Occipital lobe (tissue), 1 donor: ENCODE measurements at regions not wholly inside any gene's neighbourhood (a gene's known extent, or its start where the extent isn't known, plus 50 kb on each side); places are given as distances from the start of the nearest gene placed in this dataset.
"Not testable (repeated sequence)": the region's sequence is repeated elsewhere in the genome, so short reads cannot be mapped to it uniquely, and the experiment has no call there.

Experiments used
- DNase-seq: peaks from one replicate; lab custom pipeline; 2025; lab: John Stamatoyannopoulos, UW

- no peak for DNase-seq
Observed at GRCh38 chr3:153734777-153735551, 386.2 kb upstream of the ARHGEF26 start.

DNA sequence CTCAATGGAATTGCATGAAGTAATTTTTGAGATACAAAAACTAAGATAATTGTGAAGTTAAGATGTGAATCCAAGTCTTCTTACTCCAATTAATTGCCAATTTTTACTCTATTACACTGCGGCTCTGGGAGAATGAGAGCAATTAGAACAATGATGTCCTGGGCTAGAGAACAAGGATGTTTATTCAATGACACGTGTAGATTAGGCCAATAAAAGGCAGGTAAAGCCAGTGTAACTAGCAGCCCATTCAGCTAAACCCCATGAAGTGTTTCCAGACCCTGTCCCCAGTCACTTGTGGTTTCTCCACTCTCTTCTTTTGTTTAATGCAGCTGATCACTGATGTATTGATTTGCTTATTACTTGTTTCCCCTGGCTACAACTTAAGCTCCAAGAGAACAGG lies 381.1 kb upstream of the ARHGEF26 start:
- DNase-seq: no peak

GRCh38 chr3:153744889-153745288 lies 376.3 kb upstream of the ARHGEF26 start:
- DNase-seq: no peak

- DNase-seq: no peak
Observed at GRCh38 chr3:153746211-153746610, 375.0 kb upstream of the ARHGEF26 start.

DNA sequence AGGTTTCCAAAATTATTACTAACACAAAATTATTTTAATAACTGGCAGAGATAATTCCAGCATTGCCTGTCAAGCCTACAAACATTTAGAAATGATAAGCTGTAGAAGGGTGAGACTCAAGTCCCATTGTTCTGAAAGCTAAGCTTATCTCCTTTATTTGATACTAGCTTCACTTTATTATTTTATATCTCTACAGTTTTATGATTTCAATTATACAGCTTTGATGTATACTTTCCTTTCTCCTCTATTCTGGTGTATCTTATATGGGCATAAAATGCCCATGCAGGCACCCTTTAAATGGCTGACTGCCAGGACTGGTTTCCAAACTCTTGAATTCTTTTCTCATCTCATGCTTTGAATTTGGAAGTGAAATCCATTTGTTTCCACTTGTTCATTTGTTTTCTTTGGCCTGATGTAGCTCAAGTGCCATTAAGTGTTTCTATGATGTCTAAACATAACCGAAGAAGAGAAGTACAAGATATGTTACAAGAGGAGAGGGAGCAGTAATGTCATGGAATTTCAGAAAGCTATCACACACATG lies 372.1 kb upstream of the ARHGEF26 start:
- no peak for DNase-seq

GRCh38 chr3:153752405-153753027 lies 368.7 kb upstream of the ARHGEF26 start:
- DNase-seq: no peak

- DNase-seq: no peak
Observed at GRCh38 chr3:153753035-153753434, 368.2 kb upstream of the ARHGEF26 start.

GRCh38 chr3:153756816-153757215 lies 364.4 kb upstream of the ARHGEF26 start:
- no peak for DNase-seq

GRCh38 chr3:153757839-153758238 lies 363.4 kb upstream of the ARHGEF26 start:
- no peak for DNase-seq

DNA sequence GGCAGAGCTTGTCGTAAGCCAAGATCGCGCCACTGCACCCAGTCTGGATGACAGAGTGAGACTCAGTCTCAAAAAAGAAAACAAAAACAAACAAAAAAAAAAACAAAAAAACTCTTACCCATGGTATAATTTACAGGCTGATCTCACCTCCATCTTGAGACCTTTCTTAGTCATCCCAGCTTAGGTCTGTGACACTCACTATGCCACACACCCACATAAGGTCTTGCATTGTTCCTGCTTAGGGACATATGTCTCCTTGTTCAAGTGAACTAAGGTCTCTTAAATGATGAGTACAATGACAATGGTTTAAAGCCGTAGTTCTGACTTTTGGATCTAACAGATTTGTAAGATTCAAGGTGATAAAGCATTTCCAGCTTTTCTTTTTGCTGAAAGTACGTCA lies 360.2 kb upstream of the ARHGEF26 start:
- no peak for DNase-seq

DNA sequence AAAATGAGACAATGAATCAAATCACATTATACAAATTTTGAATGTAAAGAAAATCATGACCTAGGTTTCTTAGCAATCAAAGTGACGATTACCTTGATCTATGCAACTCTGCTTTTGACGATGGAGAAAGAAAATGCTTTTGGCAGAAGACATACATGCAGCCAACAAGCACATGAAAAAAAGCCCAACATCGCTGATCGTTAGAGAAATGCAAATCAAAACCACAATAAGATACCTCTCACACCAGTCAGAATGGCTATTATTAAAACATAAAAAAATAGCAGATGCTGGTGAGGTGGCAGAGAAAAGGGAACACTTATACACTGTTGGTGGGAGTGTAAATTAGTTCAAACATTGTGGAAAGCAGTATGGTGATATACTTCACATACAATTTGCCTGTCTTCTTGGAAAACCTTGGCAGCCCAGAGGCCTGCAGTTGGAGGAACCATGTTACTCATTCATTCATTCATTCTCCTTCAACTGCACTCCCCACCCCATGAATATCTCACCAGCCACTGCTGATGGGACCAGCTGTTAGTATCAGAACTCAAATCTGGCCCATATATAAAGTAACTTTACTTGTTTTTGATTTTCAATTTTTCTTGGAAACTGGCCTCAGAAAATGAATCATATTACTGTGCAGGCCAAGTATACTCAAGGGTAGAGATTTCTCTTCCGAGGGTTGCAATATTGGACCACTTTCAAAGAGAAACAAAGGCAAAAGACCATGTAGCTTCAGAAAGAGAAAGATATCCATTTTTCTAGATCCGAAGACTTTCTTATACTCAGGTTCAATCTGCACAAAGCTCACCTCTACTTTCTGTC lies 358.6 kb upstream of the ARHGEF26 start:
- no peak for DNase-seq

DNA sequence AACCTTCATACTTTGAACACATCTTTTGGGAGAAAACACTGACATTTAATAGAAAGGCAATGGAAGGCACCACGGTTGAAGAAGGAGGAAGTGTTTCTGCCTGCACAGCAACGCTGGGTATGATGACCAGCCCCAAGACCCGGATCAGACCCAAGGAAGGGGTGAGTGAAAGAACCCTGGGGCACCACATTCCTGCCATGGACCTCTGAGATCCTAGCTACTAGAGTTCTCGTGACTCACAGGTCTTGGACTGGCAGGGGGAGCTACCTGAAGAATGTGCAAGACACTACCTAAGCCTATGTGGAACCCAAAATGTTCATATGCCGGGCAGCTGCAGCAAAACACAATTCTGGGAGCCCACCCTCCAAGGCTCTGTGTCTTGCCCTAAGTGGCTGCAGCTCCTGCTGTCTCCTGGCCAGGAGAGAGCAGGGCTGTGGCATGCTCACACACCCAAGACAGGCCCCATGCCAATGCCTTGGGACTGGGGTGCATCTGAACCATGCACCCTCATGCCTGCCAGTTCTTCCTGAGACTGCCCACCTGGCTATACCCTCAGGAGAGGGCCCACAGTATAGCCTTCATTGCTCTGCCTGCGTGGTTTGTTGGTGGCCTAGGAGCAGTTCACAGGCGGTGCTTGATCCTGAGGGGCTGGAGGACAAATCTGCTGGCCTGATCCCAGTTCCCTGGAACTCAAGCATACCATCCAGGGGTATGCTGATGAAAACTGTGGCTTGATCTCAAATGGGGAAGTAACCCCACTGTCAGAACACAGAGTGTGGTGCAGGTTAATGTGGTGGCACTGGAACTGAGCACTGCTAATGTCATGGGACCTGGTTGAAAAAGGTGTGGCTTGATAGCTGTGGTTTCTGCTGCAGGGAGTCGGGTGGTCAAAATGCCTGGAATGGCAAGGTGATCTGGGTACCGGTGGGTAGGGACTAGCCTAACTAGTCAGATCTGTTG lies 353.3 kb upstream of the ARHGEF26 start:
- DNase-seq: no peak

- no peak for DNase-seq
Observed at GRCh38 chr3:153768561-153769469, 352.4 kb upstream of the ARHGEF26 start.

GRCh38 chr3:153783106-153783505 lies 338.1 kb upstream of the ARHGEF26 start:
- DNase-seq: no peak

DNA sequence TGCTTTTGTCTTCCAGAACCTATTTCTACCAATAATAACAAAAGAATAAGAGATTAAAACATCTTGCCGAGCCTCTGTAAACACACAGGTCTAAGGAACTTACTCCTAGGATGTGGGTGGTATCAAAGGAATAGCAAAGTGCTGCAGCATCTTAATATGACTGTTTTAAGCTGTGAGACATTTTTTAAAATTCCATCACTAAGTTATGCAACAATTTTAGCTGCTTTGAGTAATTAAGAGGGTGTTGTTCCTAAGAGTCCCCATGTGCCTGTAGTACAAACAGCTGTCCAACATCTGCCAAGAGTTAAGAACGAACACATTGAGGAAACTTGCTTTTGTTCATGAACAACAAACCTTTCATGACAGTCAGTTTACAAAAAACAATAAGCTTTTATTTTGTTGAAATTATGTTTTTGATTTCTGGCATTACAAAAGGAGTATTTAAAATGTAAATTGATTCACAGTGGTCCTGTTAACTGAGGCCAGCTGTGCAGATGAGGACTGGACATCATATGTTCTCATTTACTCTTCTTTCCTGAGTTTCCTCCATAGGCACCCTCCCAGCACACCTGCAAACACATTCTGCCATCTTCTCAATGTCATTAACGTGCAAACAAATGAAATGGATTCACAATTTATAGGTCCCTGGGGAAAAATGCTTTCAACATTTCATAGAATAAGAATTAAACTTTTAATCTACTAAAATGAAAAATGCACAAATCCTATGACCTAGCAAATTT lies 337.3 kb upstream of the ARHGEF26 start:
- no peak for DNase-seq

- no peak for DNase-seq
Observed at GRCh38 chr3:153785901-153786300, 335.3 kb upstream of the ARHGEF26 start.

DNA sequence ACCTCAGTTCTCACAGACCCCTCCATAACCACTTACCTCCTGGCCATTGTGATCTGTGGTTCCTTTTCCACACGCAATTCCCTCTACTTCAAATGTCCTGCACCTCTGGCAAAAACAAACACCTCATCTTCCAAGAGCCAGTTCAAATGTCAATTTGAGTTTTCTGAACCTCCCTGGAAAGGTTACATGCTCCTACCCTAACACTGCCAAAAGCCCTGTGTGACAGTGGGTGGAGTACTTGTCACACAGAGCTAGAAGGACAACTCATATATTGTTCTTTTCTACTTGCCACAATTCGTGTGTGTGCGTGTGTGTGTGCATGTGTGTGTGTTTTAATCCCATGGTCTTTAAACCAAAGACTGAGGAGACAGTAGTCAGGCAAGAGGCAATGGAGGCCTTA lies 331.8 kb upstream of the ARHGEF26 start:
- DNase-seq: no peak

DNA sequence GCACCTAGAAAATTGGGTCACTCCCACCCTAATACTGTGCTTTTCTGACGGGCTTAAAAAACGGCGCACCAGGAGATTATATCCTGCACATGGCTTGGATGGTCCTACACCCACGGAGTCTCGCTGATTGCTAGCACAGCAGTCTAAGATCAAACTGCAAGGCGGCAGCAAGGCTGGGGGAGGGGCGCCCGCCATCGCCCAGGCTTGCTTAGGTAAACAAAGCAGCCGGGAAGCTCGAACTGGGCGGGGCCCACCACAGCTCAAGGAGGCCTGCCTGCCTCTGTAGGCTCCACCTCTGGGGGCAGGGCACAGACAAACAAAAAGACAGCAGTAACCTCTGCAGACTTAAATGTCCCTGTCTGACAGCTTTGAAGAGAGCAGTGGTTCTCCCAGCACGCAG lies 324.1 kb upstream of the ARHGEF26 start:
- not testable (repeated sequence) for DNase-seq

DNA sequence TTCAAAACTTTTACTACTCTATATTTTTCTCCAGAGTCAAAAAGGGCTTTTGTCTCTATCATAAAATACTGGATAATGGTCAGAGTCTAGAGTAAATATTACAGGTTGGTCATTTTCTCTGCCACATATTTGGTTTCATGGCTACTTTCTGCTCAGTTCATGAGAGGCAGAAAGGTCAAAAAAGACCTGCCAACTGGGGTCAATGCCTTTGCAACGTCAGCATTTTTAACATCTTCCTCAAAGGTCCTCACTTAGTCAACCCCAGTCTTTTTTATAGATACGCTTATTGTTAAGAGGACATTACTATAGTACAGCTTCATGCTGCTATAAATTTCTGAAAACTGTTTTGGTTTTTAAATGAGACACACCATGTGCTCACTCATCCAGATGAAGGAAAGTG lies 312.1 kb upstream of the ARHGEF26 start:
- no peak for DNase-seq
